ENCODE measurements at regions not wholly inside any gene's neighbourhood (a gene's known extent, or its start where the extent isn't known, plus 50 kb on each side); places are given as distances from the start of the nearest gene placed in this dataset.
A peak's percentile ranks its signal among the peaks of the same experiment; 100 is the strongest.

DNA sequence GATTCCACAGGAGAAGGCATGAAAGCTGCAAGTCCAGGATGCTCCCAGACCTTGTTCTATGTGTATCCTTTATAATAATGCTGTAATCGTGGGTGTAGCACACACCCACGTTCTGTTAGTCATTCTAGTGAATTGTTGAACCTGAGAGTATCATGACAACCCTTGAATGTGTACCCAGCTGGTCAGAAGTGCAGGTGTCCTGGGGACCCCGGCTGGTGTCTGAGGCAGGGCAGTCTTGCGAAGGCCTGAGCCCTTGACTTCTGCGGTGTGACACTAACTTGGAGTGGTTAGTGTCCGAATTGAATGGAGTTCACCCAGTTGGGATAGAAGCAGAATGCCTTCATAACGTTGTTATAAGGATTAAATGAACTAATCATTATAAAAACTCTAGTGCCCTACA, 218.0 kb upstream of the TNRC6C start:
- ChIA-PET POLR2A (no interaction called here), CTCF (interaction anchor here (0.7 to 1.4 kb wide), 21 partner anchors 10 to 236 kb away, joined by 3 to 23 read pairs (median 4); no protein-coding TSS in a partner anchor)
- peaks cover 22% of the 10 kb centered on the region for H3K4me1 Mint-ChIP-seq

More for the DNA sequence above, 218.0 kb upstream of the TNRC6C start:
- peaks cover 14% of the 10 kb centered on the region for H3K27me3 Mint-ChIP-seq (ENCODE audit: low read depth)
- DNase-seq (ENCODE audit: low spot score) (peak; percentile 5), ATAC-seq (no peak)
- H3K36me3 Mint-ChIP-seq: no peaks in the 10 kb centered on the region
- H3K27ac Mint-ChIP-seq: no peak overlapping the region
- TF ChIP-seq, protein P1, sequence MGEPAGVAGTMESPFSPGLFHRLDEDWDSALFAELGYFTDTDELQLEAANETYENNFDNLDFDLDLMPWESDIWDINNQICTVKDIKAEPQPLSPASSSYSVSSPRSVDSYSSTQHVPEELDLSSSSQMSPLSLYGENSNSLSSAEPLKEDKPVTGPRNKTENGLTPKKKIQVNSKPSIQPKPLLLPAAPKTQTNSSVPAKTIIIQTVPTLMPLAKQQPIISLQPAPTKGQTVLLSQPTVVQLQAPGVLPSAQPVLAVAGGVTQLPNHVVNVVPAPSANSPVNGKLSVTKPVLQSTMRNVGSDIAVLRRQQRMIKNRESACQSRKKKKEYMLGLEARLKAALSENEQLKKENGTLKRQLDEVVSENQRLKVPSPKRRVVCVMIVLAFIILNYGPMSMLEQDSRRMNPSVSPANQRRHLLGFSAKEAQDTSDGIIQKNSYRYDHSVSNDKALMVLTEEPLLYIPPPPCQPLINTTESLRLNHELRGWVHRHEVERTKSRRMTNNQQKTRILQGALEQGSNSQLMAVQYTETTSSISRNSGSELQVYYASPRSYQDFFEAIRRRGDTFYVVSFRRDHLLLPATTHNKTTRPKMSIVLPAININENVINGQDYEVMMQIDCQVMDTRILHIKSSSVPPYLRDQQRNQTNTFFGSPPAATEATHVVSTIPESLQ (CRISPR knock-in tag; IDR thresholded peaks at IDR 0.05): no peak
- TF ChIP-seq, protein P2, sequence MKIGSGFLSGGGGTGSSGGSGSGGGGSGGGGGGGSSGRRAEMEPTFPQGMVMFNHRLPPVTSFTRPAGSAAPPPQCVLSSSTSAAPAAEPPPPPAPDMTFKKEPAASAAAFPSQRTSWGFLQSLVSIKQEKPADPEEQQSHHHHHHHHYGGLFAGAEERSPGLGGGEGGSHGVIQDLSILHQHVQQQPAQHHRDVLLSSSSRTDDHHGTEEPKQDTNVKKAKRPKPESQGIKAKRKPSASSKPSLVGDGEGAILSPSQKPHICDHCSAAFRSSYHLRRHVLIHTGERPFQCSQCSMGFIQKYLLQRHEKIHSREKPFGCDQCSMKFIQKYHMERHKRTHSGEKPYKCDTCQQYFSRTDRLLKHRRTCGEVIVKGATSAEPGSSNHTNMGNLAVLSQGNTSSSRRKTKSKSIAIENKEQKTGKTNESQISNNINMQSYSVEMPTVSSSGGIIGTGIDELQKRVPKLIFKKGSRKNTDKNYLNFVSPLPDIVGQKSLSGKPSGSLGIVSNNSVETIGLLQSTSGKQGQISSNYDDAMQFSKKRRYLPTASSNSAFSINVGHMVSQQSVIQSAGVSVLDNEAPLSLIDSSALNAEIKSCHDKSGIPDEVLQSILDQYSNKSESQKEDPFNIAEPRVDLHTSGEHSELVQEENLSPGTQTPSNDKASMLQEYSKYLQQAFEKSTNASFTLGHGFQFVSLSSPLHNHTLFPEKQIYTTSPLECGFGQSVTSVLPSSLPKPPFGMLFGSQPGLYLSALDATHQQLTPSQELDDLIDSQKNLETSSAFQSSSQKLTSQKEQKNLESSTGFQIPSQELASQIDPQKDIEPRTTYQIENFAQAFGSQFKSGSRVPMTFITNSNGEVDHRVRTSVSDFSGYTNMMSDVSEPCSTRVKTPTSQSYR (CRISPR knock-in tag; IDR thresholded peaks at IDR 0.05): no peak
- TF ChIP-seq NR3C1 (CRISPR knock-in tag; conservative IDR thresholded peaks at IDR 0.05; ENCODE audit: low read depth) (no peak), KAT7 (CRISPR knock-in tag; IDR thresholded peaks at IDR 0.05; ENCODE audit: borderline replicate concordance) (no peak), IRF2 (CRISPR knock-in tag; IDR thresholded peaks at IDR 0.05; ENCODE audit: borderline replicate concordance, low read depth) (no peak), MYBL2 (CRISPR knock-in tag; IDR thresholded peaks at IDR 0.05) (no peak), TP53 (CRISPR knock-in tag; IDR thresholded peaks at IDR 0.05) (no peak), SMAD3 (CRISPR knock-in tag; IDR thresholded peaks at IDR 0.05; ENCODE audit: borderline replicate concordance) (no peak)
- TF ChIP-seq, protein P3, sequence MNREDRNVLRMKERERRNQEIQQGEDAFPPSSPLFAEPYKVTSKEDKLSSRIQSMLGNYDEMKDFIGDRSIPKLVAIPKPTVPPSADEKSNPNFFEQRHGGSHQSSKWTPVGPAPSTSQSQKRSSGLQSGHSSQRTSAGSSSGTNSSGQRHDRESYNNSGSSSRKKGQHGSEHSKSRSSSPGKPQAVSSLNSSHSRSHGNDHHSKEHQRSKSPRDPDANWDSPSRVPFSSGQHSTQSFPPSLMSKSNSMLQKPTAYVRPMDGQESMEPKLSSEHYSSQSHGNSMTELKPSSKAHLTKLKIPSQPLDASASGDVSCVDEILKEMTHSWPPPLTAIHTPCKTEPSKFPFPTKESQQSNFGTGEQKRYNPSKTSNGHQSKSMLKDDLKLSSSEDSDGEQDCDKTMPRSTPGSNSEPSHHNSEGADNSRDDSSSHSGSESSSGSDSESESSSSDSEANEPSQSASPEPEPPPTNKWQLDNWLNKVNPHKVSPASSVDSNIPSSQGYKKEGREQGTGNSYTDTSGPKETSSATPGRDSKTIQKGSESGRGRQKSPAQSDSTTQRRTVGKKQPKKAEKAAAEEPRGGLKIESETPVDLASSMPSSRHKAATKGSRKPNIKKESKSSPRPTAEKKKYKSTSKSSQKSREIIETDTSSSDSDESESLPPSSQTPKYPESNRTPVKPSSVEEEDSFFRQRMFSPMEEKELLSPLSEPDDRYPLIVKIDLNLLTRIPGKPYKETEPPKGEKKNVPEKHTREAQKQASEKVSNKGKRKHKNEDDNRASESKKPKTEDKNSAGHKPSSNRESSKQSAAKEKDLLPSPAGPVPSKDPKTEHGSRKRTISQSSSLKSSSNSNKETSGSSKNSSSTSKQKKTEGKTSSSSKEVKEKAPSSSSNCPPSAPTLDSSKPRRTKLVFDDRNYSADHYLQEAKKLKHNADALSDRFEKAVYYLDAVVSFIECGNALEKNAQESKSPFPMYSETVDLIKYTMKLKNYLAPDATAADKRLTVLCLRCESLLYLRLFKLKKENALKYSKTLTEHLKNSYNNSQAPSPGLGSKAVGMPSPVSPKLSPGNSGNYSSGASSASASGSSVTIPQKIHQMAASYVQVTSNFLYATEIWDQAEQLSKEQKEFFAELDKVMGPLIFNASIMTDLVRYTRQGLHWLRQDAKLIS (CRISPR knock-in tag; IDR thresholded peaks at IDR 0.05; ENCODE audit: borderline replicate concordance): no peak
- TF ChIP-seq, protein P4, sequence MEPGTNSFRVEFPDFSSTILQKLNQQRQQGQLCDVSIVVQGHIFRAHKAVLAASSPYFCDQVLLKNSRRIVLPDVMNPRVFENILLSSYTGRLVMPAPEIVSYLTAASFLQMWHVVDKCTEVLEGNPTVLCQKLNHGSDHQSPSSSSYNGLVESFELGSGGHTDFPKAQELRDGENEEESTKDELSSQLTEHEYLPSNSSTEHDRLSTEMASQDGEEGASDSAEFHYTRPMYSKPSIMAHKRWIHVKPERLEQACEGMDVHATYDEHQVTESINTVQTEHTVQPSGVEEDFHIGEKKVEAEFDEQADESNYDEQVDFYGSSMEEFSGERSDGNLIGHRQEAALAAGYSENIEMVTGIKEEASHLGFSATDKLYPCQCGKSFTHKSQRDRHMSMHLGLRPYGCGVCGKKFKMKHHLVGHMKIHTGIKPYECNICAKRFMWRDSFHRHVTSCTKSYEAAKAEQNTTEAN (CRISPR knock-in tag; IDR thresholded peaks at IDR 0.05): no peak
- TF ChIP-seq, protein P5, sequence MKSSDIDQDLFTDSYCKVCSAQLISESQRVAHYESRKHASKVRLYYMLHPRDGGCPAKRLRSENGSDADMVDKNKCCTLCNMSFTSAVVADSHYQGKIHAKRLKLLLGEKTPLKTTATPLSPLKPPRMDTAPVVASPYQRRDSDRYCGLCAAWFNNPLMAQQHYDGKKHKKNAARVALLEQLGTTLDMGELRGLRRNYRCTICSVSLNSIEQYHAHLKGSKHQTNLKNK (CRISPR knock-in tag; IDR thresholded peaks at IDR 0.05): no peak
- TF ChIP-seq, protein P6, sequence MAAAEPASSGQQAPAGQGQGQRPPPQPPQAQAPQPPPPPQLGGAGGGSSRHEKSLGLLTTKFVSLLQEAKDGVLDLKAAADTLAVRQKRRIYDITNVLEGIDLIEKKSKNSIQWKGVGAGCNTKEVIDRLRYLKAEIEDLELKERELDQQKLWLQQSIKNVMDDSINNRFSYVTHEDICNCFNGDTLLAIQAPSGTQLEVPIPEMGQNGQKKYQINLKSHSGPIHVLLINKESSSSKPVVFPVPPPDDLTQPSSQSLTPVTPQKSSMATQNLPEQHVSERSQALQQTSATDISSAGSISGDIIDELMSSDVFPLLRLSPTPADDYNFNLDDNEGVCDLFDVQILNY (CRISPR knock-in tag; IDR thresholded peaks at IDR 0.05): no peak
- TF ChIP-seq, protein P7, sequence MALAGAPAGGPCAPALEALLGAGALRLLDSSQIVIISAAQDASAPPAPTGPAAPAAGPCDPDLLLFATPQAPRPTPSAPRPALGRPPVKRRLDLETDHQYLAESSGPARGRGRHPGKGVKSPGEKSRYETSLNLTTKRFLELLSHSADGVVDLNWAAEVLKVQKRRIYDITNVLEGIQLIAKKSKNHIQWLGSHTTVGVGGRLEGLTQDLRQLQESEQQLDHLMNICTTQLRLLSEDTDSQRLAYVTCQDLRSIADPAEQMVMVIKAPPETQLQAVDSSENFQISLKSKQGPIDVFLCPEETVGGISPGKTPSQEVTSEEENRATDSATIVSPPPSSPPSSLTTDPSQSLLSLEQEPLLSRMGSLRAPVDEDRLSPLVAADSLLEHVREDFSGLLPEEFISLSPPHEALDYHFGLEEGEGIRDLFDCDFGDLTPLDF (CRISPR knock-in tag; IDR thresholded peaks at IDR 0.05): no peak
- no peaks in the 10 kb centered on the region for H3K9me3 Mint-ChIP-seq
- no peak overlapping the region for H3K4me3 Mint-ChIP-seq

Data from WTC11 (cell line).